HepG2 (cell line): ENCODE measurements at regions not wholly inside any gene's neighbourhood (a gene's known extent, or its start where the extent isn't known, plus 50 kb on each side); places are given as distances from the start of the nearest gene placed in this dataset.

ENCODE experiments used
- ARHGAP35 ChIP-seq: sonication (generic); formaldehyde crosslinking; IDR thresholded peaks from 2 replicates; pipeline ENCODE4 v1.9.0; 2022; ENCODE audit warnings: mild to moderate bottlenecking, inconsistent platforms, moderate library complexity, missing genetic modification reagents, borderline replicate concordance
- MAZ ChIP-seq, 2 experiments: sonication (generic) in 1 of 2; formaldehyde crosslinking in 1 of 2; IDR thresholded peaks; 2 replicates each; pipeline versions ENCODE4 v1.5.0 to v1.6.1; 2012 to 2020; ENCODE audit warnings: low read depth in 2 of 2, mild to moderate bottlenecking in 2 of 2, borderline replicate concordance in 1 of 2, improper control_type of control experiment in 1 of 2, low read length in 1 of 2, missing genetic modification reagents in 1 of 2, moderate library complexity in 1 of 2
- MYC ChIP-seq: sonication (generic); formaldehyde crosslinking; IDR thresholded peaks from 2 replicates; pipeline ENCODE4 v1.9.0; 2021; ENCODE audit warnings: missing genetic modification reagents, borderline replicate concordance
- NBN ChIP-seq: fragments of 450-650 bp; conservative IDR thresholded peaks from 2 replicates; pipeline ENCODE4 v1.6.1; 2017
- NFE2L2 ChIP-seq: fragments of 150-350 bp; IDR thresholded peaks from 2 replicates; pipeline ENCODE4 v1.6.1; 2014; ENCODE audit warnings: low read length
- POLR2A ChIP-seq, 2 experiments: IDR thresholded peaks; 2 replicates each; pipeline ENCODE4 v1.6.1; 2011; ENCODE audit warnings: low read depth in 2 of 2, low read length in 2 of 2, mild to moderate bottlenecking in 1 of 2, moderate library complexity in 1 of 2; ENCODE audit not compliant: insufficient read depth in 1 of 2
- STAT6 ChIP-seq: sonication (generic); formaldehyde crosslinking; IDR thresholded peaks from 2 replicates; pipeline ENCODE4 v1.4.0; 2020; ENCODE audit warnings: missing genetic modification reagents, mild to moderate bottlenecking, borderline replicate concordance
- TAF1 ChIP-seq: sonication (generic); formaldehyde crosslinking; IDR thresholded peaks from 2 replicates; pipeline ENCODE4 v1.4.0; 2020; ENCODE audit warnings: missing genetic modification reagents
- ZHX1 ChIP-seq: sonication (generic); formaldehyde crosslinking; IDR thresholded peaks from 2 replicates; pipeline ENCODE4 v1.8.1; 2022; ENCODE audit warnings: low read depth, mild to moderate bottlenecking, missing genetic modification reagents
- ZKSCAN8 ChIP-seq: IDR thresholded peaks from 2 replicates; pipeline ENCODE4 v1.6.1; 2016; ENCODE audit warnings: borderline replicate concordance, missing genetic modification reagents, missing compliant biosample characterization
- ZNF782 ChIP-seq: sonication (generic); formaldehyde crosslinking; IDR thresholded peaks from 2 replicates; pipeline ENCODE4 v1.4.0; 2020; ENCODE audit warnings: missing genetic modification reagents, mild to moderate bottlenecking, borderline replicate concordance
- TF ChIP-seq, protein P1 (sequence below): sonication (generic); formaldehyde crosslinking; IDR thresholded peaks from 2 replicates; pipeline ENCODE4 v1.5.0; 2020; ENCODE audit warnings: mild to moderate bottlenecking, missing genetic modification reagents, moderate library complexity
- TF ChIP-seq, protein P2 (sequence below): sonication (generic); formaldehyde crosslinking; IDR thresholded peaks from 2 replicates; pipeline ENCODE4 v1.5.1; 2020; ENCODE audit warnings: mild to moderate bottlenecking, missing genetic modification reagents, borderline replicate concordance
- TF ChIP-seq, protein P3 (sequence below), 2 experiments: sonication (generic) in 1 of 2; formaldehyde crosslinking in 1 of 2; IDR thresholded peaks; 2 replicates each; pipeline versions ENCODE4 v1.4.0 to v1.6.1; 2018 to 2020; ENCODE audit warnings: missing genetic modification reagents in 2 of 2, borderline replicate concordance in 1 of 2, low read depth in 1 of 2, mild to moderate bottlenecking in 1 of 2, missing biosample characterization in 1 of 2

DNA sequence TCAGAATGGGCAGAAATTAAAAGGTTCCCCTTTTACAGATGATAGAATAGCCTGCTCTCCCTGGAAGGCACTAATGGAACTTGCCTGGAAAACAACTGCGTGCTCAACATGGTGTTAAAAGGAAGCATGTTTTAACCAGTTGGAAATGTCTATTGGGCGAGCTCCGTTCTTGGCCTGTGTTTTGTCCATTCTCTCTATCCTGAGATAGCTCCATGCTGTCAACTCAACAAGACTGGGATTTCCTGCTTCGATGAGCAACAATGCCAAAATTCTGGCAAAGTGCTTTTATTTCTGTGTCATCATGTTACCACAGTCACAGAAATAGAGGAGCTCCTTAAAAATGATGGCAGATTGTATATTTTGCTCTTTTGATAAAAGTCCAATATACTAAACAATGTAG is 198.3 kb downstream of the PLK2 start:
- TF ChIP-seq ZKSCAN8 (no peak), TAF1 (CRISPR knock-in tag) (no peak), NBN (no peak), POLR2A (IDR thresholded peaks at IDR 0.05; ENCODE audit: insufficient read depth in 1 of 2, low read depth in 2 of 2, low read length in 2 of 2) (no peak), ARHGAP35 (CRISPR knock-in tag) (no peak), NFE2L2 (no peak), STAT6 (CRISPR knock-in tag) (no peak), ZNF782 (CRISPR knock-in tag) (no peak), MAZ (IDR thresholded peaks at IDR 0.05; ENCODE audit: borderline replicate concordance, low read depth, low read length) (no peak), MAZ (CRISPR knock-in tag; IDR thresholded peaks at IDR 0.05; ENCODE audit: low read depth) (no peak), MYC (CRISPR knock-in tag) (no peak), ZHX1 (CRISPR knock-in tag) (no peak)
- TF ChIP-seq, protein P1, sequence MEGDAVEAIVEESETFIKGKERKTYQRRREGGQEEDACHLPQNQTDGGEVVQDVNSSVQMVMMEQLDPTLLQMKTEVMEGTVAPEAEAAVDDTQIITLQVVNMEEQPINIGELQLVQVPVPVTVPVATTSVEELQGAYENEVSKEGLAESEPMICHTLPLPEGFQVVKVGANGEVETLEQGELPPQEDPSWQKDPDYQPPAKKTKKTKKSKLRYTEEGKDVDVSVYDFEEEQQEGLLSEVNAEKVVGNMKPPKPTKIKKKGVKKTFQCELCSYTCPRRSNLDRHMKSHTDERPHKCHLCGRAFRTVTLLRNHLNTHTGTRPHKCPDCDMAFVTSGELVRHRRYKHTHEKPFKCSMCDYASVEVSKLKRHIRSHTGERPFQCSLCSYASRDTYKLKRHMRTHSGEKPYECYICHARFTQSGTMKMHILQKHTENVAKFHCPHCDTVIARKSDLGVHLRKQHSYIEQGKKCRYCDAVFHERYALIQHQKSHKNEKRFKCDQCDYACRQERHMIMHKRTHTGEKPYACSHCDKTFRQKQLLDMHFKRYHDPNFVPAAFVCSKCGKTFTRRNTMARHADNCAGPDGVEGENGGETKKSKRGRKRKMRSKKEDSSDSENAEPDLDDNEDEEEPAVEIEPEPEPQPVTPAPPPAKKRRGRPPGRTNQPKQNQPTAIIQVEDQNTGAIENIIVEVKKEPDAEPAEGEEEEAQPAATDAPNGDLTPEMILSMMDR (CRISPR knock-in tag): no peak
- TF ChIP-seq, protein P2, sequence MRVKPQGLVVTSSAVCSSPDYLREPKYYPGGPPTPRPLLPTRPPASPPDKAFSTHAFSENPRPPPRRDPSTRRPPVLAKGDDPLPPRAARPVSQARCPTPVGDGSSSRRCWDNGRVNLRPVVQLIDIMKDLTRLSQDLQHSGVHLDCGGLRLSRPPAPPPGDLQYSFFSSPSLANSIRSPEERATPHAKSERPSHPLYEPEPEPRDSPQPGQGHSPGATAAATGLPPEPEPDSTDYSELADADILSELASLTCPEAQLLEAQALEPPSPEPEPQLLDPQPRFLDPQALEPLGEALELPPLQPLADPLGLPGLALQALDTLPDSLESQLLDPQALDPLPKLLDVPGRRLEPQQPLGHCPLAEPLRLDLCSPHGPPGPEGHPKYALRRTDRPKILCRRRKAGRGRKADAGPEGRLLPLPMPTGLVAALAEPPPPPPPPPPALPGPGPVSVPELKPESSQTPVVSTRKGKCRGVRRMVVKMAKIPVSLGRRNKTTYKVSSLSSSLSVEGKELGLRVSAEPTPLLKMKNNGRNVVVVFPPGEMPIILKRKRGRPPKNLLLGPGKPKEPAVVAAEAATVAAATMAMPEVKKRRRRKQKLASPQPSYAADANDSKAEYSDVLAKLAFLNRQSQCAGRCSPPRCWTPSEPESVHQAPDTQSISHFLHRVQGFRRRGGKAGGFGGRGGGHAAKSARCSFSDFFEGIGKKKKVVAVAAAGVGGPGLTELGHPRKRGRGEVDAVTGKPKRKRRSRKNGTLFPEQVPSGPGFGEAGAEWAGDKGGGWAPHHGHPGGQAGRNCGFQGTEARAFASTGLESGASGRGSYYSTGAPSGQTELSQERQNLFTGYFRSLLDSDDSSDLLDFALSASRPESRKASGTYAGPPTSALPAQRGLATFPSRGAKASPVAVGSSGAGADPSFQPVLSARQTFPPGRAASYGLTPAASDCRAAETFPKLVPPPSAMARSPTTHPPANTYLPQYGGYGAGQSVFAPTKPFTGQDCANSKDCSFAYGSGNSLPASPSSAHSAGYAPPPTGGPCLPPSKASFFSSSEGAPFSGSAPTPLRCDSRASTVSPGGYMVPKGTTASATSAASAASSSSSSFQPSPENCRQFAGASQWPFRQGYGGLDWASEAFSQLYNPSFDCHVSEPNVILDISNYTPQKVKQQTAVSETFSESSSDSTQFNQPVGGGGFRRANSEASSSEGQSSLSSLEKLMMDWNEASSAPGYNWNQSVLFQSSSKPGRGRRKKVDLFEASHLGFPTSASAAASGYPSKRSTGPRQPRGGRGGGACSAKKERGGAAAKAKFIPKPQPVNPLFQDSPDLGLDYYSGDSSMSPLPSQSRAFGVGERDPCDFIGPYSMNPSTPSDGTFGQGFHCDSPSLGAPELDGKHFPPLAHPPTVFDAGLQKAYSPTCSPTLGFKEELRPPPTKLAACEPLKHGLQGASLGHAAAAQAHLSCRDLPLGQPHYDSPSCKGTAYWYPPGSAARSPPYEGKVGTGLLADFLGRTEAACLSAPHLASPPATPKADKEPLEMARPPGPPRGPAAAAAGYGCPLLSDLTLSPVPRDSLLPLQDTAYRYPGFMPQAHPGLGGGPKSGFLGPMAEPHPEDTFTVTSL: no peak
- TF ChIP-seq, protein P3, sequence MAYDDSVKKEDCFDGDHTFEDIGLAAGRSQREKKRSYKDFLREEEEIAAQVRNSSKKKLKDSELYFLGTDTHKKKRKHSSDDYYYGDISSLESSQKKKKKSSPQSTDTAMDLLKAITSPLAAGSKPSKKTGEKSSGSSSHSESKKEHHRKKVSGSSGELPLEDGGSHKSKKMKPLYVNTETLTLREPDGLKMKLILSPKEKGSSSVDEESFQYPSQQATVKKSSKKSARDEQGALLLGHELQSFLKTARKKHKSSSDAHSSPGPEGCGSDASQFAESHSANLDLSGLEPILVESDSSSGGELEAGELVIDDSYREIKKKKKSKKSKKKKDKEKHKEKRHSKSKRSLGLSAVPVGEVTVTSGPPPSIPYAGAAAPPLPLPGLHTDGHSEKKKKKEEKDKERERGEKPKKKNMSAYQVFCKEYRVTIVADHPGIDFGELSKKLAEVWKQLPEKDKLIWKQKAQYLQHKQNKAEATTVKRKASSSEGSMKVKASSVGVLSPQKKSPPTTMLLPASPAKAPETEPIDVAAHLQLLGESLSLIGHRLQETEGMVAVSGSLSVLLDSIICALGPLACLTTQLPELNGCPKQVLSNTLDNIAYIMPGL (CRISPR knock-in tag; IDR thresholded peaks at IDR 0.05; ENCODE audit: borderline replicate concordance in 1 of 2, low read depth in 1 of 2): no peak
